ENCODE measurements at regions not wholly inside any gene's neighbourhood (a gene's known extent, or its start where the extent isn't known, plus 50 kb on each side); places are given as distances from the start of the nearest gene placed in this dataset.
"Not testable (repeated sequence)": the region's sequence is repeated elsewhere in the genome, so short reads cannot be mapped to it uniquely, and the experiment has no call there.

- no peaks in the 10 kb centered on the region for H3K27me3 ChIP-seq
- TF ChIP-seq POLR2A (IDR thresholded peaks at IDR 0.05) (no peak), CTCF (IDR thresholded peaks at IDR 0.05) (no peak)
- intact Hi-C loops (cut with DNase I; ENCODE audit: low total_unique reads) = no loop called here
- H3K9me3 ChIP-seq = no peaks in the 10 kb centered on the region
- no peaks in the 10 kb centered on the region for H3K36me3 ChIP-seq (ENCODE audit: low read depth, missing control alignments)
- WGBS, 2 donors = 72% methylated on average over 2 of the region's 2 CpGs
- H3K4me1 ChIP-seq = no peaks in the 10 kb centered on the region
- no peak for DNase-seq
- no peak overlapping the region for H3K4me3 ChIP-seq
- no peak overlapping the region for H3K27ac ChIP-seq
These were observed 224.6 kb upstream of the LRRTM4 start for GRCh38 chr2:77746780-77747179.

- intact Hi-C loops (cut with DNase I; ENCODE audit: low total_unique reads); H3K27ac ChIP-seq; H3K9me3 ChIP-seq; H3K36me3 ChIP-seq (ENCODE audit: low read depth, missing control alignments); DNase-seq; H3K4me3 ChIP-seq; H3K27me3 ChIP-seq; H3K4me1 ChIP-seq: not testable (repeated sequence)
- WGBS, 2 donors = 77 to 85% methylated on average over 30 of the region's 30 CpGs
These were observed 231.7 kb upstream of the LRRTM4 start for GRCh38 chr2:77753710-77754345.

- Histone ChIP-seq H3K4me3 (no peak overlapping the region), H3K9me3 (no peaks in the 10 kb centered on the region), H3K4me1 (no peaks in the 10 kb centered on the region), H3K36me3 (ENCODE audit: low read depth, missing control alignments) (no peaks in the 10 kb centered on the region), H3K27ac (no peak overlapping the region), H3K27me3 (no peaks in the 10 kb centered on the region)
- no peak for DNase-seq
- WGBS, 2 donors = 87 to 100% methylated on average over 4 to 8 of the region's 8 CpGs
- intact Hi-C loops (cut with DNase I; ENCODE audit: low total_unique reads) = no loop called here
- no peak for TF ChIP-seq POLR2A (IDR thresholded peaks at IDR 0.05)
These were observed 245.4 kb upstream of the LRRTM4 start for GRCh38 chr2:77767388-77768076.

- 84 to 93% methylated on average over 3 of the region's 3 CpGs for WGBS, 2 donors
- DNase-seq = no peak
- no peak overlapping the region for H3K4me3 ChIP-seq
- no peaks in the 10 kb centered on the region for H3K27me3 ChIP-seq
- H3K27ac ChIP-seq = no peak overlapping the region
- no peaks in the 10 kb centered on the region for H3K36me3 ChIP-seq (ENCODE audit: low read depth, missing control alignments)
- intact Hi-C loops (cut with DNase I; ENCODE audit: low total_unique reads) = no loop called here
- H3K4me1 ChIP-seq = no peaks in the 10 kb centered on the region
- no peaks in the 10 kb centered on the region for H3K9me3 ChIP-seq
- TF ChIP-seq POLR2A (IDR thresholded peaks at IDR 0.05) (no peak), CTCF (IDR thresholded peaks at IDR 0.05) (no peak)
These were observed 246.3 kb upstream of the LRRTM4 start for GRCh38 chr2:77768508-77768907.

- no peaks in the 10 kb centered on the region for H3K27me3 ChIP-seq
- no peak overlapping the region for H3K27ac ChIP-seq
- no peak for DNase-seq
- no peaks in the 10 kb centered on the region for H3K4me1 ChIP-seq
- no peak overlapping the region for H3K4me3 ChIP-seq
- TF ChIP-seq POLR2A (IDR thresholded peaks at IDR 0.05) (no peak), CTCF (IDR thresholded peaks at IDR 0.05) (no peak)
- H3K9me3 ChIP-seq = no peaks in the 10 kb centered on the region
- intact Hi-C loops (cut with DNase I; ENCODE audit: low total_unique reads) = no loop called here
- no peaks in the 10 kb centered on the region for H3K36me3 ChIP-seq (ENCODE audit: low read depth, missing control alignments)
These were observed 256.7 kb upstream of the LRRTM4 start for GRCh38 chr2:77778917-77779316.

GRCh38 chr2:77793500-77793899, 271.3 kb upstream of the LRRTM4 start:
- intact Hi-C loops (cut with DNase I; ENCODE audit: low total_unique reads); H3K9me3 ChIP-seq; H3K4me3 ChIP-seq; H3K27ac ChIP-seq; H3K4me1 ChIP-seq; H3K36me3 ChIP-seq (ENCODE audit: low read depth, missing control alignments); H3K27me3 ChIP-seq; DNase-seq: not testable (repeated sequence)
- 89 to 98% methylated on average over 2 of the region's 2 CpGs for WGBS, 2 donors

Data from testis (tissue), 2 donors.